WTC11 (cell line): ENCODE measurements at regions not wholly inside any gene's neighbourhood (a gene's known extent, or its start where the extent isn't known, plus 50 kb on each side); places are given as distances from the start of the nearest gene placed in this dataset.

Source experiments
- ESRRA ChIP-seq: sonication (generic); formaldehyde crosslinking; IDR thresholded peaks from 2 replicates; pipeline ENCODE4 v1.8.1; 2022; ENCODE audit warnings: mild to moderate bottlenecking, missing genetic modification reagents, borderline replicate concordance
- FOXJ3 ChIP-seq: sonication (generic); formaldehyde crosslinking; IDR thresholded peaks from 2 replicates; pipeline ENCODE4 v1.9.0; 2021; ENCODE audit warnings: missing genetic modification reagents, mild to moderate bottlenecking, borderline replicate concordance
- FOXP1 ChIP-seq: sonication (generic); formaldehyde crosslinking; IDR thresholded peaks from 2 replicates; pipeline ENCODE4 v1.8.0; 2022; ENCODE audit warnings: missing genetic modification reagents, mild to moderate bottlenecking, moderate library complexity, borderline replicate concordance
- JUN ChIP-seq: sonication (generic); formaldehyde crosslinking; IDR thresholded peaks from 2 replicates; pipeline ENCODE4 v1.8.0; 2023; ENCODE audit warnings: mild to moderate bottlenecking, missing genetic modification reagents
- MXD4 ChIP-seq: fragments of 250-450 bp; sonication (Bioruptor Pico); IDR thresholded peaks from 2 replicates; pipeline ENCODE4 v1.8.0; 2021; ENCODE audit warnings: mild to moderate bottlenecking, moderate library complexity, borderline replicate concordance
- SP1 ChIP-seq: sonication (generic); formaldehyde crosslinking; conservative IDR thresholded peaks from 2 replicates; pipeline ENCODE4 v1.8.1; 2022; ENCODE audit warnings: missing genetic modification reagents
- TF ChIP-seq, protein P1 (sequence below): fragments of 200-600 bp; IDR thresholded peaks from 2 replicates; pipeline ENCODE4 v1.8.0; 2022; ENCODE audit warnings: antibody characterized with exemption
- TF ChIP-seq, protein P2 (sequence below): sonication (generic); formaldehyde crosslinking; IDR thresholded peaks from 2 replicates; pipeline ENCODE4 v1.8.0; 2022; ENCODE audit warnings: mild to moderate bottlenecking, missing genetic modification reagents
- TF ChIP-seq, protein P3 (sequence below): sonication (generic); formaldehyde crosslinking; IDR thresholded peaks from 2 replicates; pipeline ENCODE4 v1.8.0; 2022; ENCODE audit warnings: mild to moderate bottlenecking, missing genetic modification reagents
- TF ChIP-seq, protein P4 (sequence below): sonication (generic); formaldehyde crosslinking; IDR thresholded peaks from 2 replicates; pipeline ENCODE4 v1.8.1; 2023; ENCODE audit warnings: mild to moderate bottlenecking, moderate library complexity, missing genetic modification reagents
- TF ChIP-seq, protein P5 (sequence below): sonication (generic); formaldehyde crosslinking; IDR thresholded peaks from 2 replicates; pipeline ENCODE4 v1.8.1; 2023; ENCODE audit warnings: mild to moderate bottlenecking, missing genetic modification reagents, moderate library complexity

DNA sequence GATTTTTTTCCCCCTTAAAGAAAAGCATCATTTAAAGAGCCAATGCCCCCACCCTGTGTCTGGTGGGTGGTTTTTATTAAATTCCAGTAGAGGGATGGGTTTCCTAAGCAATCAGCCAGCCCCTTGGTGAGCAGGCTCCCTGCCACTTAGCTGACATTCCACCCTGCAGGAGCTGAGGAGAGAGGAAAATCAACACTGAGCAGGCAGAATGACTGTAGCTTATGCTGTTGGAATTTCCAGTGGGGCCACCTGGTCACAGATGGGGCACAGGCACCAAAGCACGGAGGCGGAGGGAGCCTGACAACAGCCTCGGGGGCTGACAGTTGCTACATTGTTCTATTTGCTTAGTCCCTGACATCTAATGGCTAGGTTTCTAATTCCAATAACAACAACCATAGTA is 127.7 kb downstream of the TMEM30B start:
- TF ChIP-seq ESRRA, result no peak
- TF ChIP-seq FOXJ3 (CRISPR knock-in tag), result no peak
- TF ChIP-seq, protein P1, sequence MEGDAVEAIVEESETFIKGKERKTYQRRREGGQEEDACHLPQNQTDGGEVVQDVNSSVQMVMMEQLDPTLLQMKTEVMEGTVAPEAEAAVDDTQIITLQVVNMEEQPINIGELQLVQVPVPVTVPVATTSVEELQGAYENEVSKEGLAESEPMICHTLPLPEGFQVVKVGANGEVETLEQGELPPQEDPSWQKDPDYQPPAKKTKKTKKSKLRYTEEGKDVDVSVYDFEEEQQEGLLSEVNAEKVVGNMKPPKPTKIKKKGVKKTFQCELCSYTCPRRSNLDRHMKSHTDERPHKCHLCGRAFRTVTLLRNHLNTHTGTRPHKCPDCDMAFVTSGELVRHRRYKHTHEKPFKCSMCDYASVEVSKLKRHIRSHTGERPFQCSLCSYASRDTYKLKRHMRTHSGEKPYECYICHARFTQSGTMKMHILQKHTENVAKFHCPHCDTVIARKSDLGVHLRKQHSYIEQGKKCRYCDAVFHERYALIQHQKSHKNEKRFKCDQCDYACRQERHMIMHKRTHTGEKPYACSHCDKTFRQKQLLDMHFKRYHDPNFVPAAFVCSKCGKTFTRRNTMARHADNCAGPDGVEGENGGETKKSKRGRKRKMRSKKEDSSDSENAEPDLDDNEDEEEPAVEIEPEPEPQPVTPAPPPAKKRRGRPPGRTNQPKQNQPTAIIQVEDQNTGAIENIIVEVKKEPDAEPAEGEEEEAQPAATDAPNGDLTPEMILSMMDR, result no peak
- TF ChIP-seq, protein P2, sequence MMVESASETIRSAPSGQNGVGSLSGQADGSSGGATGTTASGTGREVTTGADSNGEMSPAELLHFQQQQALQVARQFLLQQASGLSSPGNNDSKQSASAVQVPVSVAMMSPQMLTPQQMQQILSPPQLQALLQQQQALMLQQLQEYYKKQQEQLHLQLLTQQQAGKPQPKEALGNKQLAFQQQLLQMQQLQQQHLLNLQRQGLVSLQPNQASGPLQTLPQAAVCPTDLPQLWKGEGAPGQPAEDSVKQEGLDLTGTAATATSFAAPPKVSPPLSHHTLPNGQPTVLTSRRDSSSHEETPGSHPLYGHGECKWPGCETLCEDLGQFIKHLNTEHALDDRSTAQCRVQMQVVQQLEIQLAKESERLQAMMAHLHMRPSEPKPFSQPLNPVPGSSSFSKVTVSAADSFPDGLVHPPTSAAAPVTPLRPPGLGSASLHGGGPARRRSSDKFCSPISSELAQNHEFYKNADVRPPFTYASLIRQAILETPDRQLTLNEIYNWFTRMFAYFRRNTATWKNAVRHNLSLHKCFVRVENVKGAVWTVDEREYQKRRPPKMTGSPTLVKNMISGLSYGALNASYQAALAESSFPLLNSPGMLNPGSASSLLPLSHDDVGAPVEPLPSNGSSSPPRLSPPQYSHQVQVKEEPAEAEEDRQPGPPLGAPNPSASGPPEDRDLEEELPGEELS (CRISPR knock-in tag), result no peak
- TF ChIP-seq, protein P3, sequence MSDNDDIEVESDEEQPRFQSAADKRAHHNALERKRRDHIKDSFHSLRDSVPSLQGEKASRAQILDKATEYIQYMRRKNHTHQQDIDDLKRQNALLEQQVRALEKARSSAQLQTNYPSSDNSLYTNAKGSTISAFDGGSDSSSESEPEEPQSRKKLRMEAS (CRISPR knock-in tag), result no peak
- TF ChIP-seq, protein P4, sequence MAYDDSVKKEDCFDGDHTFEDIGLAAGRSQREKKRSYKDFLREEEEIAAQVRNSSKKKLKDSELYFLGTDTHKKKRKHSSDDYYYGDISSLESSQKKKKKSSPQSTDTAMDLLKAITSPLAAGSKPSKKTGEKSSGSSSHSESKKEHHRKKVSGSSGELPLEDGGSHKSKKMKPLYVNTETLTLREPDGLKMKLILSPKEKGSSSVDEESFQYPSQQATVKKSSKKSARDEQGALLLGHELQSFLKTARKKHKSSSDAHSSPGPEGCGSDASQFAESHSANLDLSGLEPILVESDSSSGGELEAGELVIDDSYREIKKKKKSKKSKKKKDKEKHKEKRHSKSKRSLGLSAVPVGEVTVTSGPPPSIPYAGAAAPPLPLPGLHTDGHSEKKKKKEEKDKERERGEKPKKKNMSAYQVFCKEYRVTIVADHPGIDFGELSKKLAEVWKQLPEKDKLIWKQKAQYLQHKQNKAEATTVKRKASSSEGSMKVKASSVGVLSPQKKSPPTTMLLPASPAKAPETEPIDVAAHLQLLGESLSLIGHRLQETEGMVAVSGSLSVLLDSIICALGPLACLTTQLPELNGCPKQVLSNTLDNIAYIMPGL (CRISPR knock-in tag), result no peak
- TF ChIP-seq MXD4, result no peak
- TF ChIP-seq FOXP1 (CRISPR knock-in tag), result no peak
- TF ChIP-seq JUN (CRISPR knock-in tag), result no peak
- TF ChIP-seq, protein P5, sequence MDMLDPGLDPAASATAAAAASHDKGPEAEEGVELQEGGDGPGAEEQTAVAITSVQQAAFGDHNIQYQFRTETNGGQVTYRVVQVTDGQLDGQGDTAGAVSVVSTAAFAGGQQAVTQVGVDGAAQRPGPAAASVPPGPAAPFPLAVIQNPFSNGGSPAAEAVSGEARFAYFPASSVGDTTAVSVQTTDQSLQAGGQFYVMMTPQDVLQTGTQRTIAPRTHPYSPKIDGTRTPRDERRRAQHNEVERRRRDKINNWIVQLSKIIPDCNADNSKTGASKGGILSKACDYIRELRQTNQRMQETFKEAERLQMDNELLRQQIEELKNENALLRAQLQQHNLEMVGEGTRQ (CRISPR knock-in tag), result no peak
- TF ChIP-seq SP1 (CRISPR knock-in tag), result no peak
